ENCODE measurements at regions not wholly inside any gene's neighbourhood (a gene's known extent, or its start where the extent isn't known, plus 50 kb on each side); places are given as distances from the start of the nearest gene placed in this dataset.
"Not testable (repeated sequence)": the region's sequence is repeated elsewhere in the genome, so short reads cannot be mapped to it uniquely, and the experiment has no call there.

- H3K27ac Mint-ChIP-seq; H3K4me3 Mint-ChIP-seq; H3K9me3 ChIP-seq (ENCODE audit: control insufficient read depth, low read length, poor library complexity, severe bottlenecking); DNase-seq; H3K4me1 Mint-ChIP-seq; H3K27me3 Mint-ChIP-seq; H3K36me3 Mint-ChIP-seq (ENCODE audit: low read depth); ATAC-seq: not testable (repeated sequence)
These were observed 1533.5 kb upstream of the TPTE start for GRCh38 chr21:8987896-8988295.

- H3K27ac Mint-ChIP-seq = no peak overlapping the region
- peaks cover 4% of the 10 kb centered on the region for H3K9me3 ChIP-seq (ENCODE audit: control insufficient read depth, low read length, poor library complexity, severe bottlenecking)
- H3K4me1 Mint-ChIP-seq = no peaks in the 10 kb centered on the region
- no peaks in the 10 kb centered on the region for H3K36me3 Mint-ChIP-seq (ENCODE audit: low read depth)
- peaks cover 6% of the 10 kb centered on the region for H3K27me3 Mint-ChIP-seq
- DNase-seq (no peak), ATAC-seq (no peak)
- H3K4me3 Mint-ChIP-seq = no peak overlapping the region
These were observed 1532.7 kb upstream of the TPTE start for GRCh38 chr21:8988696-8989095.

- Mint-ChIP-seq H3K4me3 (no peak overlapping the region), H3K27ac (no peak overlapping the region), H3K27me3 (peaks cover 6% of the 10 kb centered on the region), H3K36me3 (ENCODE audit: low read depth) (no peaks in the 10 kb centered on the region), H3K4me1 (no peaks in the 10 kb centered on the region)
- peaks cover 4% of the 10 kb centered on the region for H3K9me3 ChIP-seq (ENCODE audit: control insufficient read depth, low read length, poor library complexity, severe bottlenecking)
- ATAC-seq (no peak), DNase-seq (no peak)
These were observed 1532.1 kb upstream of the TPTE start for GRCh38 chr21:8989261-8989711.

- Mint-ChIP-seq H3K27ac (no peak overlapping the region), H3K4me3 (no peak overlapping the region), H3K4me1 (no peaks in the 10 kb centered on the region), H3K27me3 (peaks cover 6% of the 10 kb centered on the region), H3K36me3 (ENCODE audit: low read depth) (no peaks in the 10 kb centered on the region)
- ATAC-seq = no peak
- H3K9me3 ChIP-seq (ENCODE audit: control insufficient read depth, low read length, poor library complexity, severe bottlenecking) = peaks cover 4% of the 10 kb centered on the region
- DNase-seq = no peak
These were observed 1531.6 kb upstream of the TPTE start for GRCh38 chr21:8989721-8990325.

GRCh38 chr21:8990326-8991087, 1530.9 kb upstream of the TPTE start:
- no peaks in the 10 kb centered on the region for H3K36me3 Mint-ChIP-seq (ENCODE audit: low read depth)
- H3K4me1 Mint-ChIP-seq = no peaks in the 10 kb centered on the region
- peaks cover 6% of the 10 kb centered on the region for H3K27me3 Mint-ChIP-seq
- DNase-seq (no peak), ATAC-seq (no peak)
- peaks cover 4% of the 10 kb centered on the region for H3K9me3 ChIP-seq (ENCODE audit: control insufficient read depth, low read length, poor library complexity, severe bottlenecking)
- H3K4me3 Mint-ChIP-seq = no peak overlapping the region
- no peak overlapping the region for H3K27ac Mint-ChIP-seq

- no peak for ATAC-seq
- H3K4me3 Mint-ChIP-seq = no peak overlapping the region
- no peaks in the 10 kb centered on the region for H3K4me1 Mint-ChIP-seq
- H3K27me3 Mint-ChIP-seq = peaks cover 6% of the 10 kb centered on the region
- peaks cover 4% of the 10 kb centered on the region for H3K9me3 ChIP-seq (ENCODE audit: control insufficient read depth, low read length, poor library complexity, severe bottlenecking)
- no peak overlapping the region for H3K27ac Mint-ChIP-seq
- H3K36me3 Mint-ChIP-seq (ENCODE audit: low read depth) = no peaks in the 10 kb centered on the region
- no peak for DNase-seq
These were observed 1530.1 kb upstream of the TPTE start for GRCh38 chr21:8991088-8991907.

GRCh38 chr21:8991968-8992621, 1529.3 kb upstream of the TPTE start:
- no peak overlapping the region for H3K27ac Mint-ChIP-seq
- no peak overlapping the region for H3K4me3 Mint-ChIP-seq
- DNase-seq = no peak
- H3K36me3 Mint-ChIP-seq (ENCODE audit: low read depth) = no peaks in the 10 kb centered on the region
- peaks cover 4% of the 10 kb centered on the region for H3K9me3 ChIP-seq (ENCODE audit: control insufficient read depth, low read length, poor library complexity, severe bottlenecking)
- H3K27me3 Mint-ChIP-seq = peaks cover 6% of the 10 kb centered on the region
- H3K4me1 Mint-ChIP-seq = no peaks in the 10 kb centered on the region
- ATAC-seq = no peak

GRCh38 chr21:8992731-8993174, 1528.6 kb upstream of the TPTE start:
- Mint-ChIP-seq H3K4me1 (no peaks in the 10 kb centered on the region), H3K4me3 (no peak overlapping the region), H3K27me3 (peaks cover 6% of the 10 kb centered on the region), H3K36me3 (ENCODE audit: low read depth) (no peaks in the 10 kb centered on the region), H3K27ac (no peak overlapping the region)
- no peak for DNase-seq
- ATAC-seq = peak; percentile 27
- H3K9me3 ChIP-seq (ENCODE audit: control insufficient read depth, low read length, poor library complexity, severe bottlenecking) = peaks cover 4% of the 10 kb centered on the region

GRCh38 chr21:8993284-8993942, 1528.0 kb upstream of the TPTE start:
- no peak for DNase-seq
- no peak for ATAC-seq
- H3K9me3 ChIP-seq (ENCODE audit: control insufficient read depth, low read length, poor library complexity, severe bottlenecking) = peaks cover 4% of the 10 kb centered on the region
- no peaks in the 10 kb centered on the region for H3K36me3 Mint-ChIP-seq (ENCODE audit: low read depth)
- H3K4me1 Mint-ChIP-seq = no peaks in the 10 kb centered on the region
- H3K27me3 Mint-ChIP-seq = peaks cover 6% of the 10 kb centered on the region
- no peak overlapping the region for H3K4me3 Mint-ChIP-seq
- H3K27ac Mint-ChIP-seq = no peak overlapping the region

GRCh38 chr21:8993943-8994639, 1527.3 kb upstream of the TPTE start:
- H3K4me3 Mint-ChIP-seq = no peak overlapping the region
- ATAC-seq = no peak
- H3K27me3 Mint-ChIP-seq = peaks cover 6% of the 10 kb centered on the region

GRCh38 chr21:8994640-8995511, 1526.5 kb upstream of the TPTE start:
- H3K36me3 Mint-ChIP-seq (ENCODE audit: low read depth) = no peaks in the 10 kb centered on the region
- peaks cover 4% of the 10 kb centered on the region for H3K9me3 ChIP-seq (ENCODE audit: control insufficient read depth, low read length, poor library complexity, severe bottlenecking)
- no peaks in the 10 kb centered on the region for H3K4me1 Mint-ChIP-seq
- no peak for ATAC-seq
- DNase-seq = no peak
- H3K27me3 Mint-ChIP-seq = peaks cover 6% of the 10 kb centered on the region
- H3K27ac Mint-ChIP-seq = no peak overlapping the region
- no peak overlapping the region for H3K4me3 Mint-ChIP-seq

More at GRCh38 chr21:8993943-8994639, 1527.3 kb upstream of the TPTE start:
- Mint-ChIP-seq H3K27ac (no peak overlapping the region), H3K36me3 (ENCODE audit: low read depth) (no peaks in the 10 kb centered on the region), H3K4me1 (no peaks in the 10 kb centered on the region)
- no peak for DNase-seq
- peaks cover 4% of the 10 kb centered on the region for H3K9me3 ChIP-seq (ENCODE audit: control insufficient read depth, low read length, poor library complexity, severe bottlenecking)
